DMS153 treated with DMSO at 0.1 percent for 48 hours (cell line): ENCODE measurements at regions not wholly inside any gene's neighbourhood (a gene's known extent, or its start where the extent isn't known, plus 50 kb on each side); places are given as distances from the start of the nearest gene placed in this dataset.

Experiments
- DNase-seq: peaks from one replicate; lab custom pipeline; 2025; ENCODE audit not compliant: unreplicated experiment; lab: John Stamatoyannopoulos, UW

- DNase-seq, result no peak
These were observed 992.1 kb downstream of the NR2F1-AS1 start for GRCh38 chr5:92588876-92589275.

- DNase-seq, result no peak
These were observed 999.3 kb downstream of the NR2F1-AS1 start for GRCh38 chr5:92581690-92582089.

GRCh38 chr5:92581249-92581648, 999.8 kb downstream of the NR2F1-AS1 start:
- no peak for DNase-seq

- no peak for DNase-seq
These were observed 1000.2 kb downstream of the NR2F1-AS1 start for GRCh38 chr5:92580814-92581213.

- no peak for DNase-seq
These were observed 1007.0 kb downstream of the NR2F1-AS1 start for GRCh38 chr5:92574023-92574422.

GRCh38 chr5:92568522-92568921, 1012.5 kb downstream of the NR2F1-AS1 start:
- no peak for DNase-seq

GRCh38 chr5:92567831-92568450, 1013.1 kb downstream of the NR2F1-AS1 start:
- DNase-seq, result no peak

- no peak for DNase-seq
These were observed 1014.8 kb downstream of the NR2F1-AS1 start for GRCh38 chr5:92566113-92566786.

GRCh38 chr5:92565673-92566072, 1015.3 kb downstream of the NR2F1-AS1 start:
- DNase-seq, result no peak

GRCh38 chr5:92562065-92562464, 1019.0 kb downstream of the NR2F1-AS1 start:
- no peak for DNase-seq

GRCh38 chr5:92561411-92561959, 1019.5 kb downstream of the NR2F1-AS1 start:
- no peak for DNase-seq

GRCh38 chr5:92560698-92561401, 1020.2 kb downstream of the NR2F1-AS1 start:
- DNase-seq, result no peak

GRCh38 chr5:92559781-92560180, 1021.2 kb downstream of the NR2F1-AS1 start:
- no peak for DNase-seq

GRCh38 chr5:92559331-92559730, 1021.7 kb downstream of the NR2F1-AS1 start:
- DNase-seq, result no peak

GRCh38 chr5:92556747-92557146, 1024.3 kb downstream of the NR2F1-AS1 start:
- no peak for DNase-seq

GRCh38 chr5:92554447-92555085, 1026.5 kb downstream of the NR2F1-AS1 start:
- no peak for DNase-seq

GRCh38 chr5:92553326-92553725, 1027.7 kb downstream of the NR2F1-AS1 start:
- no peak for DNase-seq

- no peak for DNase-seq
These were observed 1028.5 kb downstream of the NR2F1-AS1 start for GRCh38 chr5:92552206-92553160.

- DNase-seq, result no peak
These were observed 1032.7 kb downstream of the NR2F1-AS1 start for GRCh38 chr5:92548346-92548745.

- no peak for DNase-seq
These were observed 1036.4 kb downstream of the NR2F1-AS1 start for GRCh38 chr5:92544596-92544995.
